GM19395 (cell line): ENCODE measurements at regions not wholly inside any gene's neighbourhood (a gene's known extent, or its start where the extent isn't known, plus 50 kb on each side); places are given as distances from the start of the nearest gene placed in this dataset.

ENCODE experiments used
- ATAC-seq: cut with Tn5 transposase; IDR thresholded peaks from one replicate; pipeline ENCODE4 v1.9.1; 2021; ENCODE audit warnings: mild to moderate bottlenecking, moderate library complexity; ENCODE audit not compliant: unreplicated experiment

- no peak for ATAC-seq
Measured at GRCh38 chr4:61067381-61067780, 132.7 kb upstream of the ADGRL3 start.

GRCh38 chr4:61068060-61068459 is 132.1 kb upstream of the ADGRL3 start:
- ATAC-seq = no peak

GRCh38 chr4:61068745-61069144 is 131.4 kb upstream of the ADGRL3 start:
- ATAC-seq = no peak

- ATAC-seq = no peak
Measured at GRCh38 chr4:61070269-61070668, 129.9 kb upstream of the ADGRL3 start.

GRCh38 chr4:61079427-61079826 is 120.7 kb upstream of the ADGRL3 start:
- no peak for ATAC-seq

- no peak for ATAC-seq
Measured at GRCh38 chr4:61079976-61080375, 120.2 kb upstream of the ADGRL3 start.

GRCh38 chr4:61085534-61085933 is 114.6 kb upstream of the ADGRL3 start:
- ATAC-seq = no peak

GRCh38 chr4:61086357-61086756 is 113.8 kb upstream of the ADGRL3 start:
- ATAC-seq = no peak

- ATAC-seq = no peak
Measured at GRCh38 chr4:61086979-61087378, 113.1 kb upstream of the ADGRL3 start.

GRCh38 chr4:61094854-61095598 is 105.1 kb upstream of the ADGRL3 start:
- ATAC-seq = no peak

- ATAC-seq = no peak
Measured at GRCh38 chr4:61128682-61129081, 71.4 kb upstream of the ADGRL3 start.

GRCh38 chr4:61129971-61130370 is 70.2 kb upstream of the ADGRL3 start:
- no peak for ATAC-seq

- no peak for ATAC-seq
Measured at GRCh38 chr4:61143461-61143860, 56.7 kb upstream of the ADGRL3 start.

- no peak for ATAC-seq
Measured at GRCh38 chr4:61149278-61149677, 50.8 kb upstream of the ADGRL3 start.
